ENCODE measurements at regions not wholly inside any gene's neighbourhood (a gene's known extent, or its start where the extent isn't known, plus 50 kb on each side); places are given as distances from the start of the nearest gene placed in this dataset.
"Not testable (repeated sequence)": the region's sequence is repeated elsewhere in the genome, so short reads cannot be mapped to it uniquely, and the experiment has no call there.

GRCh38 chr5:40277161-40277906, 402.4 kb upstream of the PTGER4 start:
- DNase-seq (ENCODE audit: low spot score), result peak; percentile 62

- no peak for DNase-seq (ENCODE audit: low spot score)
Observed at GRCh38 chr5:40276426-40277102, 403.2 kb upstream of the PTGER4 start.

GRCh38 chr5:40274568-40274967, 405.1 kb upstream of the PTGER4 start:
- DNase-seq (ENCODE audit: low spot score), result no peak

- DNase-seq (ENCODE audit: low spot score), result no peak
Observed at GRCh38 chr5:40273936-40274335, 405.8 kb upstream of the PTGER4 start.

- no peak for DNase-seq (ENCODE audit: low spot score)
Observed at GRCh38 chr5:40271476-40271875, 408.2 kb upstream of the PTGER4 start.

- no peak for DNase-seq (ENCODE audit: low spot score)
Observed at GRCh38 chr5:40270274-40270845, 409.4 kb upstream of the PTGER4 start.

GRCh38 chr5:40268088-40268487, 411.6 kb upstream of the PTGER4 start:
- DNase-seq (ENCODE audit: low spot score), result no peak

- DNase-seq (ENCODE audit: low spot score), result no peak
Observed at GRCh38 chr5:40266952-40267351, 412.8 kb upstream of the PTGER4 start.

- no peak for DNase-seq (ENCODE audit: low spot score)
Observed at GRCh38 chr5:40261984-40262383, 417.7 kb upstream of the PTGER4 start.

GRCh38 chr5:40260361-40260760, 419.4 kb upstream of the PTGER4 start:
- DNase-seq (ENCODE audit: low spot score), result no peak

GRCh38 chr5:40258222-40258621, 421.5 kb upstream of the PTGER4 start:
- no peak for DNase-seq (ENCODE audit: low spot score)

- no peak for DNase-seq (ENCODE audit: low spot score)
Observed at GRCh38 chr5:40240671-40241070, 439.0 kb upstream of the PTGER4 start.

- DNase-seq (ENCODE audit: low spot score), result no peak
Observed at GRCh38 chr5:40240111-40240510, 439.6 kb upstream of the PTGER4 start.

- no peak for DNase-seq (ENCODE audit: low spot score)
Observed at GRCh38 chr5:40238066-40238745, 441.5 kb upstream of the PTGER4 start.

- DNase-seq (ENCODE audit: low spot score), result no peak
Observed at GRCh38 chr5:40235471-40236400, 444.0 kb upstream of the PTGER4 start.

GRCh38 chr5:40233268-40233667, 446.4 kb upstream of the PTGER4 start:
- DNase-seq (ENCODE audit: low spot score), result no peak

GRCh38 chr5:40227931-40228330, 451.8 kb upstream of the PTGER4 start:
- DNase-seq (ENCODE audit: low spot score), result no peak

- no peak for DNase-seq (ENCODE audit: low spot score)
Observed at GRCh38 chr5:40227366-40227765, 452.3 kb upstream of the PTGER4 start.

GRCh38 chr5:40226906-40227305, 452.8 kb upstream of the PTGER4 start:
- no peak for DNase-seq (ENCODE audit: low spot score)

GRCh38 chr5:40225147-40225546, 454.6 kb upstream of the PTGER4 start:
- not testable (repeated sequence) for DNase-seq (ENCODE audit: low spot score)

- no peak for DNase-seq (ENCODE audit: low spot score)
Observed at GRCh38 chr5:40224421-40224820, 455.3 kb upstream of the PTGER4 start.
